Stimulated activated effector memory CD8-positive, alpha-beta T cell treated with anti-CD3 and anti-CD28 coated beads, Interleukin-12 subunit alpha, Interleukin-12 subunit beta, amount 100 ng/mL, for 72 hours (primary cell): ENCODE measurements at regions not wholly inside any gene's neighbourhood (a gene's known extent, or its start where the extent isn't known, plus 50 kb on each side); places are given as distances from the start of the nearest gene placed in this dataset.

ENCODE experiments used
- ATAC-seq: fragments of 150-1000 bp; cut with Tn5 transposase; 2 replicates; pipeline ENCODE4 v1.10.0; 2021
- DNase-seq, 2 donors: peaks; one replicate each; pipeline ENCODE4 v3.0.0; 2021 to 2022; ENCODE audit warnings: low spot score in 2 of 2
- H3K27ac Mint-ChIP-seq: one replicate; pipeline ENCODE4 v1.8.0; 2022; ENCODE audit warnings: mild to moderate bottlenecking, mixed read lengths
- H3K36me3 Mint-ChIP-seq: one replicate; pipeline ENCODE4 v1.8.0; 2022; ENCODE audit warnings: mild to moderate bottlenecking, mixed read lengths
- H3K4me1 Mint-ChIP-seq: one replicate; pipeline ENCODE4 v1.8.0; 2022; ENCODE audit warnings: mixed read lengths
- H3K4me3 Mint-ChIP-seq: one replicate; pipeline ENCODE4 v1.8.0; 2022; ENCODE audit warnings: mild to moderate bottlenecking, mixed read lengths
- H3K9me3 Mint-ChIP-seq: one replicate; pipeline ENCODE4 v1.8.0; 2022; ENCODE audit warnings: mixed read lengths

DNA sequence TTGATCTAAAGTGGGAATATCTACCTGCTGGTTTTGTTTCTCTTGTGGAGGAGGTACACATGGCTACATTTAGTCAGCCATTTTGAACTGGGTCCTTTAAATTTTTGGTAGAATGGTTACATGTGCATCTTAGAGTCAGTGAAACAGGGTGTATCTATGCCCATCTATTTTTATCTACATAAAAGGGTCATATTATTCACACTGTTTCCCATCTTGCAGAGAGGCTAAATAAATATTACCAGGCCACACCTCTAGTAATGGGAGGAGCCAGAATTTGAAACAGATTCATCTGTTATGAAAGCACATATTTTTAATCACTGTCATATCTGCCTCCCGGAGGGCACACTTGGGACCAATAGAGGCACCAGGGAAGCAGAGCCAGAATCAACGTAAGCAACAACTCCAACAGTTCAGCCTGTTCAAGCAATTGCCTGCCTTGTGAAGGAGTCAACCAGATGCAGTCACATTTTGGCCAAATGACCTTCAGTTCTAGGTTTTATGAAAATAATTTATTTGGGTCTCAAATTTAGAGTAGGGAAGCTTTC, 376.8 kb downstream of the TSN start:
- peaks cover 22% of the 10 kb centered on the region for H3K9me3 Mint-ChIP-seq
- no peak overlapping the region for H3K27ac Mint-ChIP-seq
- no peak overlapping the region for H3K4me3 Mint-ChIP-seq
- H3K36me3 Mint-ChIP-seq, result no peaks in the 10 kb centered on the region
- ATAC-seq (no peak), DNase-seq (no peak)
- H3K4me1 Mint-ChIP-seq, result no peaks in the 10 kb centered on the region

DNA sequence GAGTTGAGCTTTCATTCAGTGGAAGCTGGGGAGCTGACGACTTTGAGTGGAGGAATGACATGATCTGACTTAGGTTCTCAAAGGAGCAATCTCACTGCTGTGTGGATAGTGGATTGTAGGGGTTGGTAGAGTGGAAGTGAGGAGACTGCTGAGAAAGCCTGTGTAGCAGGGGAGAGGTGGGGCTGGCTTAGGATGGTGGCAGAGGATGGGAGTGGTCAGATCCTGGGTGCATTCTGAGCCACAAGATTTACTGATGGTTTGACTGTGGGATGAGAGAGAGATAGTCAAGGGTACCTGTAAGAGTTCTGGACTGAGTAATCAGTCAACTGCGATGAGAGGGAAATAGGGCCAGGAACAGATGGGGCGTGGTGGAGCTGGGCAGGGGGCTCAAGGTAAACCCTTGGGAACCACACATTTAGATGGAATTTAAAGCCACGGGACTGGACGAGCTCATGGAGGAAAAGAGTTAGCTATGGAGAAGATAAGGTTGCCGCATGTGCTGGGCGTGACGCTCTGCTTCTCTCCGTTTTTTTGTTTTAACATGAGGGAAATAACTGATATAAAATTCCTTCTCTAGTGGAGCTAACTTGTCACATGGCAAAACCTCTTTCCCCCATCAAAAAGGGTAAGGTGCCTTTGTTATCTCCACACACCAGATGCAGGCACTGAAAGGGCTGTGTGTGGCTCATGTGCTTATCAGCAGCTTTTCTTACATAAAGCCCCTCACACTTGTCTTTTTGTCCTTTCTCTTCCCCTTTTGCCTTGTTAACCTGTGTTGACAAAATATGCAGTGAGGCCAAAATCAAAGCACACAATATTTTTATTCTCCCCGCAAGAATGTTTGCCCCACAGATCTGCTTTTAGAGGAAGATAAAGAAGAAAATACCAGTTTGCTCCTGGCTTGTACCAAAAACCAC, 379.8 kb downstream of the TSN start:
- peaks cover 4% of the 10 kb centered on the region for H3K9me3 Mint-ChIP-seq
- H3K36me3 Mint-ChIP-seq, result no peaks in the 10 kb centered on the region
- DNase-seq (no peak), ATAC-seq (no peak)
- no peak overlapping the region for H3K27ac Mint-ChIP-seq
- no peaks in the 10 kb centered on the region for H3K4me1 Mint-ChIP-seq
- no peak overlapping the region for H3K4me3 Mint-ChIP-seq

DNA sequence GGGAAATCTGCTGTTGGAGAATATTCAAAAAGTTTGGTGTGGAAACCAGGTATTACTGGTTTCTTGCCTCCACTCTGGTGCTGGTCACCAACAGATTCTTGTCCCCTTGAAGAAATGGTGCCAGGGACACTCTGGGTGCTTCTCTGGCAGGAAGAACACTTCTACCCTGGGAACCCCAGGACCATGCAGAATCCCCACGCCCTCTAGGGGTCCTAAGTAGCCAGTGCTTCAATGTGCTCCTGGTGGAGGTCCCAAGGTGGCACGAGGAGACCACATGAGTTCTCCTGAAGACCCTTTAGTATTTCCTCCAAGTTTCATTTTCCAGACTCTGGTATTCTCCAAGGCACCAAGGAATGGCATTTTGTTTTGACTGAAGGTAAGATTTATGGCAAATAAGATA, 380.6 kb downstream of the TSN start:
- no peak overlapping the region for H3K27ac Mint-ChIP-seq
- ATAC-seq (peak; percentile 34), DNase-seq (no peak)
- H3K4me3 Mint-ChIP-seq, result no peak overlapping the region
- no peaks in the 10 kb centered on the region for H3K9me3 Mint-ChIP-seq
- H3K36me3 Mint-ChIP-seq, result no peaks in the 10 kb centered on the region
- H3K4me1 Mint-ChIP-seq, result no peaks in the 10 kb centered on the region

DNA sequence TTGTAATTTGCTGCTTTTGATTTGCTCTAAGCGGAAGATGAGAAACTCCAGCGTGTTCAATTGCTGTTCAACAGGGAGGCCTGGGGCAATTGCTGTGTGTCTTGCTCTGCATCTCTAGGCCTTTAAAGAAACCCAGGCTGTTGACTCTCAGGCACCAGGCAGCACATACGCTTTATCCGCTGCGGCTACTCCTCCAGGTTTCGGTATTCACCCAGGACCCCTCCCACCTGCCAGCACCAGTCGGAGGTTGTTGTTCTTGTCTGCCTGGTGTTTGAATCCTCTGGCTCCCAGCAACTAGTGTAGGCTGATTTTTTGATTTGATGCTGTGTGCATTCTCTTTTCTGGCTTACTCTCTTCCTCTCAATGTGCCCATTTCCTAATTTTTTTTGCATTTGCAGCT, 383.1 kb downstream of the TSN start:
- no peak for DNase-seq
- ATAC-seq, result no peak
- Mint-ChIP-seq H3K4me1 (no peaks in the 10 kb centered on the region), H3K36me3 (no peaks in the 10 kb centered on the region), H3K4me3 (no peak overlapping the region), H3K9me3 (no peaks in the 10 kb centered on the region), H3K27ac (no peak overlapping the region)

DNA sequence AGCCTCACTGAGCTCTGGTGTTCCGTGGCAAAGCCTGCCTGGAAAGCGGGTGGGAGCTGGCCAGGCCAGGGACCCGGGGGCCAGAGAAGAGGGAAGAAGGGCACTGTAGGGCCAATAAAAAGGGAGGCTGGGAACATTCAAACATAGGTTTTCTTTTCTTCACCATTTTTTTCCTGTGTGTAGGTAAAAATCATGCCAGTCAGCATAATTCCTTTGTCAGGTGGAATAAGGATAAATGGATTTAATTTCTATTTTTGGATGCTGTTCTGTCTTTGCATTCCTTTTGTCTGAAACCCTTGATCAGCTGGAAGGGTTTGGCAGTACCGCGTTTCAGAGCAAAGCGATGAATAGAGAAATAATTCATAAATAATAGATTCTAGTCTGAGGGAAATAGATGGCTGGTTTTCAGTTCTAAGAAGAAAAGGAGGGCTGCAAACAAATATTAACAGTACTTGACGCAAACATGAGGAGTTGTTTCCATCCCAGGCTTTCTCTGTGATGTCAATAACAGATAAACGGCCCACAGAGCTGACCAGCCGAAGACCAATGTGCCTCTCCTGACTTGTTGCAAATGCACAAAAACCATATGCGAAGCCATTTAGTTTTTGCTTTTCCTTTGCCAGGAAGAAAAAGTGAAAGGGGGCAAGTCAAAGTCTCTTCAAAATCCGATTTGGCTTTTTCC, 384.4 kb downstream of the TSN start:
- no peak for DNase-seq
- Mint-ChIP-seq H3K4me1 (no peaks in the 10 kb centered on the region), H3K27ac (no peak overlapping the region), H3K4me3 (no peak overlapping the region), H3K9me3 (no peaks in the 10 kb centered on the region), H3K36me3 (no peaks in the 10 kb centered on the region)
- ATAC-seq, result no peak

DNA sequence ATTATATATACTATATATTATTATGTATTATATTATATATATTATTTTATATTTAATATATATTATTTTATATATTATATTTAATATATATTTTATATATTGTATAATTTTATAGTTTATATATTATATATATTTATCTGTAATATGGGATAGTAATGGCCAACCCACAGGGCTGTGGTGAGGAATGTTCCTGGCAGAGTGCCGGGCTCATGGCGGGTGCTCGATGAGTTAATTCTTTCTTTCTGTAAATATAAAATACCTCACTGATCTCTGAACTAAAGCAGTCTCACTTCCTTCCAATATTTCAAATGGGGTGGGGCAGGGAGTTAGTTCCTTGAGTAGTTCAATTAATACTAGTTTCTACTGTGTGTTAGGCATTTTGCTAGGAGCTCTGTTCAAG, 389.4 kb downstream of the TSN start:
- no peak overlapping the region for H3K27ac Mint-ChIP-seq
- no peaks in the 10 kb centered on the region for H3K9me3 Mint-ChIP-seq
- no peak overlapping the region for H3K4me3 Mint-ChIP-seq
- no peaks in the 10 kb centered on the region for H3K4me1 Mint-ChIP-seq
- no peak for DNase-seq
- no peaks in the 10 kb centered on the region for H3K36me3 Mint-ChIP-seq
- no peak for ATAC-seq

DNA sequence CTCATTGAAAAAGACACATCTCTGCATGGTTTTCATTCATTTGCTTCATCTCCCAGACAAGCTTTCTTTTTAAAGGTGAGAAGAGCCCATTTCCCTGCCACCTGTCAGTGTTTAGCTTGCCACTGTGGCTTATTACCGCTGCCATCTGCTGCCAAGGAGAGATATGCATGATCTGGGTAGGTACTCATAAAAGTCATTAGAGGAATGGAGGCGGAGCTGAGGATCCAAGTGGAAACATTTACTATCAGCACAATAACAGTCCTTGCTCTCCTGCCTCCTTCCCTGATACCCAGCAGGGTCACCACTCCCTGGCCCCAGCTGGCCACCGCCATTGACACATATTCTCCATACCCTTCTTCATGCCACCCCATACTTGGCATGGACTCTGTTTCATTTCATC, 390.4 kb downstream of the TSN start:
- DNase-seq (no peak), ATAC-seq (no peak)
- H3K4me1 Mint-ChIP-seq, result no peaks in the 10 kb centered on the region
- H3K36me3 Mint-ChIP-seq, result no peaks in the 10 kb centered on the region
- H3K9me3 Mint-ChIP-seq, result no peaks in the 10 kb centered on the region
- H3K4me3 Mint-ChIP-seq, result no peak overlapping the region
- no peak overlapping the region for H3K27ac Mint-ChIP-seq

DNA sequence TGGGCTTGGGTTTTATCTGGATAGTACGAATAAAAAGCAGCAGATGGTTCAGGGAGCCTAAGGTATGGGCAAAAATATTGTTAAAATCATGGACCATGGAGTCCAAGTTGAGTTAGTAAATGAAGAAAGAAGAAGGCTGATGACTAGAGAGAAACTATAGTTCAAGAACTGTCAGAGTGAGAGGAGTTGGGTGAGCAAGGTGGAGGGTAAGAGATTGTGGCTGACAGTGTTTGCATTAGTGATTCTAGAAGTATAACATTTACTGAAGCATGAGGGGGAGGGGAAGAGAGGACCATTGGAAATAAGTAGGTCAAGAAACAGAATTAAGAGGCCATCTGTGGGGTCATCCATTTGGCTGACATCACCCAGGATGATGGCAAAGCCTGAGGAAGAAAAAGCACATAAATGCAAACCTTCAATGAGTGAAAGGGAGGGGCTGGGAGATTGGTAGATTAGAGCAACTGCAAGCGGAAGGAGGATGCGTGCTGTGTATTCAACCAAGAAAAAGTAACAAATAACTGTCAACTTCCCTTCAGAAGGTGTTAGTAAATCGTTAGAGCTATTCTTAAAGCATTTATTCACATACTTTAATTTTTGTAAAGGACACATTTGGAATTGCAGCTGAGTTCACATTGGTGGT, 392.8 kb downstream of the TSN start:
- DNase-seq (no peak), ATAC-seq (no peak)
- H3K4me1 Mint-ChIP-seq, result no peaks in the 10 kb centered on the region
- no peaks in the 10 kb centered on the region for H3K9me3 Mint-ChIP-seq
- no peak overlapping the region for H3K4me3 Mint-ChIP-seq
- no peak overlapping the region for H3K27ac Mint-ChIP-seq
- no peaks in the 10 kb centered on the region for H3K36me3 Mint-ChIP-seq

DNA sequence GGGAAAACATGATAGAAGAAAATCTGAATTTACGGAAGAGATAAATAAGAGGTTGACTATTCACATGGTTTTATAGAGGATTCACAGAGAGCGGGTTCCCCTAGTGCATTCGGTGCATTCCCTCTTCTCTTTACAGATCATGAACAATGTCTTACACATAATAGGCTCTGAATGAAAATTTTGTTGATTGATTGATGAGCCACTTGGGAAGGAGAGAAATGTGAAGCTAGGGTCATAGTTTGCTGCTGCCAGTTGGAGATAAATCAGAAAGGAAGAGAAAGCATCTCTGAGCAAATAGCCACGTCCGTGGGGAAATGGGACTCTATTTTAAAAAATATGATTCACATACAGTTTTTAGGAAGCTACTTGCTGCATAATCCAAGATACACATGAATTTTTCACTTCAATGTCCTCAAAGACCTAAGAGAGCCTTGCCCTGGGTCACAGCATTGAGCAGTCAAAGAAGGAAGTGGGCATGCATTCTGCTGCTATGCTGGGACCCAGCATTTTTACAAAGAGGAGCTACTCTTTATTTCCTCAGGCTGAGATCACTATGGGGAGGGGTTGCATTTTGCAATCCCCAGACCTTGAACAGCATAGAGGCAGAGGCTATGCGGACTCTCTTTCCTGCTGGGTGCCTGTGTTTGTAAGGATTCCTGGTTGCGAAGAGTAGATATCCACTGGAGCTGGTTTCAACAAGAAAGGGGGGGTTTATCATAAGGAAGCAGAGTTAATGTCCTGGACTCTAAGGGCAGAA, 395.3 kb downstream of the TSN start:
- DNase-seq (no peak), ATAC-seq (no peak)
- Mint-ChIP-seq H3K36me3 (no peaks in the 10 kb centered on the region), H3K27ac (no peak overlapping the region), H3K9me3 (no peaks in the 10 kb centered on the region), H3K4me3 (no peak overlapping the region), H3K4me1 (no peaks in the 10 kb centered on the region)

DNA sequence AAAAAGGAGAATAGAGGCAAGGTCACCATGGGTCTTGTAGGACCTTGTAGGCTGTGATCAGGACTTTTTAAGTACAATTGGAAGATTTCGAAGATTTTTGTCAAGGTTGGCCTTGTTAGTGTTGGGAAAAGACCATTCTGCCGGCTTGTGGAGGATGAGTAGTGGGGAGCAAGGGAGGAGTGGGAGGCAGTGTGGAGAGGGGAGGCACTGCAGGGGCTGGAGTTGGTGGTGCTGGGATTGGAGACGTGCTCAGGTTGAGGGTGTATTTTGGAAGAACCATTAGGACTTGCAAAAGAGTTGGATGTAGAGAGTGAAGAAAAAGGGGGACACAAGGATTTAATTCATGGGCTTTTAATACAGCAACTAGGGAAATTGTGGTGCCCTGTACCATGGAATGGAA, 397.1 kb downstream of the TSN start:
- Mint-ChIP-seq H3K4me1 (no peaks in the 10 kb centered on the region), H3K36me3 (no peaks in the 10 kb centered on the region), H3K4me3 (no peak overlapping the region), H3K9me3 (no peaks in the 10 kb centered on the region), H3K27ac (no peak overlapping the region)
- no peak for ATAC-seq
- DNase-seq, result no peak

DNA sequence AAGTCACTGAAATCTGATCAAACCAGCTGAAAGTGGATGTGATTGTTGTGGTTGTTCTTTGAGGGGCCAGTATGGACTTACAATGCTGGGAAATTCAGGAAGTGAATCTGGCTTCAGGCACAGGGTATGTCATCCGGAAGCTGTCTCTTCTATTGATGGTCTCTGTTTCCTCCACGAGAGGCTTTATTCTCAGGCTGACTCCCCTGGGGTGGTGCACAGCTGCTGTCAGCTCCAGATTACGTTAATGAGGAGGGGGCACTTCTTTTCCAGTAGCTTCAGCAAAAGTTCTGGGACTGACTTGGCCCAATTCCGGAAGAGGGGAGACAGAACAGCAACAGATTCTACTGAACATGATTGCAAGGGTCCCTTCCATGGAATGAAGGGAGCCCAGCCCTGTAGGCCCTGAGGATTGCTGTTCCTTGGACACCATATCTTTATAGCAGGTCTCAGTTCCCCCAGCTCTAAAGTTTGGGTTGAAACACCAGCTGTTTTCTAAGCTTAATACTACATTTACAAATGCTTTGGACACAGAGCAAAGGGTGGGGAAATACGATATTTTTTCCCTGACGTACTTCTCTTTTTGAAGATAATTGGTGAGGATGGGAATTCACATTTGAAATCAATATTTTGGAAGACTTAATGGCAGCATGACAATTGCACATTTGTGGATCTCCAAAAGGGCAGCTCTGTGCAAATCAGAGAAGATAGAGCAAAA, 400.9 kb downstream of the TSN start:
- no peak overlapping the region for H3K27ac Mint-ChIP-seq
- no peaks in the 10 kb centered on the region for H3K4me1 Mint-ChIP-seq
- ATAC-seq (no peak), DNase-seq (no peak)
- no peaks in the 10 kb centered on the region for H3K36me3 Mint-ChIP-seq
- H3K9me3 Mint-ChIP-seq, result no peaks in the 10 kb centered on the region
- H3K4me3 Mint-ChIP-seq, result no peak overlapping the region

DNA sequence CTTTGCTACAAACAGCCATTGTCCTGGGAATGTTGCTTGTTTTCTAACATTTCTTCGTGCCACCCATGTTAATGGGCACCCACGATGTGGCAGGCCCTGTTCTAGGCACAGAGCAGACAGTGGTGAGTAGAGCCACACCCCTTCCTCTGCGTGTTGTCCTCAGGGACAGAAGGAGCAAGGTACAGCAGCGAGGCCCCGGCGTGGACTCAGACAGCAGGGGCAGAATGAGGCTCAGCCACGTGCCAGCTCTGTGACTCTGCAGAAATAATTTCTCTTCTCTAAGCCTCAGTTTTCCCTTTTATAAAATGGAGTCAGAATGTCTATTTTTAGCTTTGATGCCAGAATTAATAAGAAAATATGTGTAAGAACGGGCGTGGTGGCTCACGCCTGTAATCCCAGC, 401.7 kb downstream of the TSN start:
- Mint-ChIP-seq H3K4me3 (no peak overlapping the region), H3K27ac (no peak overlapping the region), H3K36me3 (no peaks in the 10 kb centered on the region), H3K9me3 (no peaks in the 10 kb centered on the region), H3K4me1 (no peaks in the 10 kb centered on the region)
- no peak for ATAC-seq
- no peak for DNase-seq

DNA sequence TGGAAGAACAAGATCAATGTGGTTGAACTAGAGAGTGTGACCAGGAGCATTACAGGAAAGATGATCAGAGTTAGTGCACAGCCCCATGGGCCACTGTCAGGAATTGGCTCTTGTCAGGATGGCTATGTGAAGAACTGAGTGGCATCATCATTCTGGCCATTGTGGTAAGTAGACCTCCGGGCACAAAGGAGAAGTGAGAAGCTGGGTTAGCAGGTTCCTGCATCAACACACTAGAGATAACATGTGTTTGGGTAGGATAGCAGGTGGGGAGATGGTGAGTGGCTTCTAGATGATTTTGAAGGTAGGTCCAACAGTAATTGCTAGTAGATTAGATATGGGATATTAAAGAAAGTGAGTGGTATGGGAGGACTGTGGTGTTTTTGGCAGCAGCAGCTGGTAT, 408.2 kb downstream of the TSN start:
- ATAC-seq, result no peak
- no peaks in the 10 kb centered on the region for H3K9me3 Mint-ChIP-seq
- H3K27ac Mint-ChIP-seq, result no peak overlapping the region
- no peak for DNase-seq
- H3K4me3 Mint-ChIP-seq, result no peak overlapping the region
- no peaks in the 10 kb centered on the region for H3K36me3 Mint-ChIP-seq
- no peaks in the 10 kb centered on the region for H3K4me1 Mint-ChIP-seq

DNA sequence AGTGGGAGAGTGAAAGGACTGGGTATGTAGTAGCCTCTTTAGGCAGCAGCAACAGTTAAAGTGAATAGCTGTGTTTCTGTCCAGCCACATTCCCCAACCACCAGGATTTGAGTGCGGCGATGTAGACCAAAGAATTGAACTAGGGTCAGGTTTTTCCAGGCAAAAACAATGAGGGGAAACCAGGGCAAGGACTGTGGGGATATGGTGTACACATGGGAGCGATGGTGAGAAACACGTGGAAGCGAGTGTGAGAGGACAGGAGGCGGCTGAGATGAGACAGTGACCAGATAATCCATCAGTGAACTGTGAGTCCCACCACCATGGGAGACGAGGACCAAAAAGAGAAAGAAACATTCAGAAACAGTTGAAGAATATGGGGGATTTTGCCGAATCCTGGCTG, 409.5 kb downstream of the TSN start:
- Mint-ChIP-seq H3K4me1 (no peaks in the 10 kb centered on the region), H3K9me3 (no peaks in the 10 kb centered on the region), H3K36me3 (no peaks in the 10 kb centered on the region), H3K27ac (no peak overlapping the region), H3K4me3 (no peak overlapping the region)
- no peak for ATAC-seq
- no peak for DNase-seq

DNA sequence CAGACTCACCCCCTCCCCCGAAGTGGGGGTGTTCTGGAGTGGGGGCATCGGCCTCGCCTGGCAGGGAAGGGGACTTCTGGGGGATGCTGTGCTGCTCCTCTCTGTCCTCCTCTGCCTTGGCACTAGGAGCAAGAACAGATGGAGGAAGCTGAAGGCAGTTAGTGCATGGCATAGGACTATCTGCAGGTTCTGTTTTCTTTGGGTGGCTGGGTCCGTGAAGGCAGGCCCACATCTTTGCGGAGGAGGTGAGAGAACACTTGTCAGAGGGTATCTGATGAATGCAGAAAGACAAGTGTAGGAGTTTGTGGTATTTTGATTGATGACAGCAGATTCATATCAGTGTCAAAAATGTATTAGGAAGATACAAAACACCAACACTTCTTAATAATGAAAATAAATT, 411.4 kb downstream of the TSN start:
- DNase-seq (no peak), ATAC-seq (no peak)
- Mint-ChIP-seq H3K27ac (no peak overlapping the region), H3K9me3 (no peaks in the 10 kb centered on the region), H3K4me3 (no peak overlapping the region), H3K4me1 (no peaks in the 10 kb centered on the region), H3K36me3 (no peaks in the 10 kb centered on the region)
